ENCODE measurements at regions not wholly inside any gene's neighbourhood (a gene's known extent, or its start where the extent isn't known, plus 50 kb on each side); places are given as distances from the start of the nearest gene placed in this dataset.

DNA sequence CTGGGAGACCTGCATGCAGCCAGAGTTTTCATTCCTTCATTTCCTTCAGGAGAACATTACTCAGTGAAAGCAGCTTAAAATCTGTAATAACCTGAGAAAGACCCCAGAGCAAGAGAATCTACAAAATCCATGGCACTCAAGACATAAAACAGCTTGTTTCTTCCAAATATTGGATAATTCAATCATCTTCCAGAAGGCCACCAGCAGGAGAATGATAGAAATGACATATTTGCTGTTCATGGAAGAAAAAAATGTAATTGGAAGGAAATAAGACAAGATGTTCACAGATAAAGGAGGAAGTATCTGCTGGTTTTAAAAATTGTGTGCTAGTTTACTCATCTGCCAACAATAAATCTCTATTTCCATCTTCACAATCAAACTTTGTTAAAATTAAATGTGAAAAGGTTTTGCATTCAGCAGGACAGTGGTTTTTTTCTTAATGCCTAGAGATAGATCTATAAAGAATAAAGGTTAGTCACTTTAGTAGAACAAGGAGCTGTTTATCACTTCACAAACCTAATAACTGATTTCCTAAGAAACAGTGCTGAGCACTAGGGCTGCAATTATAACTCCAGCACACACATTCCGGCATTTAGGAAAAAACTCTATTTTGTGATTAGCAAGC, 530.8 kb downstream of the NSUN3 start:
- Histone ChIP-seq H3K36me3 (ENCODE audit: low read depth, low read length) (no peaks in the 10 kb centered on the region), H4K20me1 (ENCODE audit: low read length) (no peaks in the 10 kb centered on the region), H3K9ac (ENCODE audit: low read length) (no peak overlapping the region), H3K9me2 (replicated peaks; ENCODE audit: low read length) (no peaks in the 10 kb centered on the region), H3K27ac (ENCODE audit: low read length) (no peak overlapping the region), H3K27me3 (ENCODE audit: low read length) (no peaks in the 10 kb centered on the region), H3F3A (ENCODE audit: low read length, unreplicated experiment) (no peaks in the 10 kb centered on the region), H3K4me3 (ENCODE audit: low read length) (no peak overlapping the region), H2AFZ (ENCODE audit: low read length) (no peak overlapping the region), H3K4me2 (ENCODE audit: low read length) (no peak overlapping the region), H3K4me1 (ENCODE audit: insufficient read depth, low read length) (no peaks in the 10 kb centered on the region), H3K79me2 (ENCODE audit: low read length) (no peaks in the 10 kb centered on the region), H3K9me3 (ENCODE audit: low read length) (no peaks in the 10 kb centered on the region)
- intact Hi-C loops (cut with micrococcal nuclease): no loop called here
- CTCF ChIA-PET: no interaction called here
- TF ChIP-seq, protein P1, sequence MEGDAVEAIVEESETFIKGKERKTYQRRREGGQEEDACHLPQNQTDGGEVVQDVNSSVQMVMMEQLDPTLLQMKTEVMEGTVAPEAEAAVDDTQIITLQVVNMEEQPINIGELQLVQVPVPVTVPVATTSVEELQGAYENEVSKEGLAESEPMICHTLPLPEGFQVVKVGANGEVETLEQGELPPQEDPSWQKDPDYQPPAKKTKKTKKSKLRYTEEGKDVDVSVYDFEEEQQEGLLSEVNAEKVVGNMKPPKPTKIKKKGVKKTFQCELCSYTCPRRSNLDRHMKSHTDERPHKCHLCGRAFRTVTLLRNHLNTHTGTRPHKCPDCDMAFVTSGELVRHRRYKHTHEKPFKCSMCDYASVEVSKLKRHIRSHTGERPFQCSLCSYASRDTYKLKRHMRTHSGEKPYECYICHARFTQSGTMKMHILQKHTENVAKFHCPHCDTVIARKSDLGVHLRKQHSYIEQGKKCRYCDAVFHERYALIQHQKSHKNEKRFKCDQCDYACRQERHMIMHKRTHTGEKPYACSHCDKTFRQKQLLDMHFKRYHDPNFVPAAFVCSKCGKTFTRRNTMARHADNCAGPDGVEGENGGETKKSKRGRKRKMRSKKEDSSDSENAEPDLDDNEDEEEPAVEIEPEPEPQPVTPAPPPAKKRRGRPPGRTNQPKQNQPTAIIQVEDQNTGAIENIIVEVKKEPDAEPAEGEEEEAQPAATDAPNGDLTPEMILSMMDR (conservative IDR thresholded peaks at IDR 0.05; ENCODE audit: low read depth, low read length): no peak
- TF ChIP-seq EZH2 (IDR thresholded peaks at IDR 0.05; ENCODE audit: low read length, unreplicated experiment) (no peak), EZH2phosphoT487 (IDR thresholded peaks at IDR 0.05; ENCODE audit: borderline replicate concordance, low read length) (no peak)
- BruUV-seq (replicated peaks): no TSS peak
- ATAC-seq (no peak), DNase-seq (no peak)
- POLR2A ChIA-PET (ENCODE audit: unreplicated experiment): no interaction called here

DNA sequence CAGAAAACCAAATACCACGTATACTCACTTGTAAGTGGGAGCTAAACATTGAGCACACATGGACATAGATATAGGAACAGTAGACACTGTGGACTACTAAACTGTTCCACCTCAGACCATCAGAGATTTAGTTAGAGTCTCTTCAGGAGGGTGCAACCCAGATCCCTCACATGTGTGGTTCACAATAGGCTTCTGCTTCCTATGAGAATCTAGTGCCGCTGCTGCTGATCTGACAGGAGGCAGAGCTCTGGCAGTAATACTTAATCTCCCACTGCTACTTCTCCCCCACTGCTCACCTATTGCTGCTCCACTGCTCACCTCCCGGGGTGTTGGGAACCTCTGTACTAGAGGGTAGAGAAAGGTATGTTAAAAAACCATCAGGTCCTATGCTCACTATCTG, 533.3 kb downstream of the NSUN3 start:
- no peak overlapping the region for H3K27ac ChIP-seq (ENCODE audit: low read length)
- no TSS peak for BruUV-seq (replicated peaks)
- no peaks in the 10 kb centered on the region for H4K20me1 ChIP-seq (ENCODE audit: low read length)
- H3K36me3 ChIP-seq (ENCODE audit: low read depth, low read length): no peaks in the 10 kb centered on the region
- DNase-seq (no peak), ATAC-seq (no peak)
- H3K4me2 ChIP-seq (ENCODE audit: low read length): no peak overlapping the region
- TF ChIP-seq EZH2 (IDR thresholded peaks at IDR 0.05; ENCODE audit: low read length, unreplicated experiment): no peak
- intact Hi-C loops (cut with micrococcal nuclease): no loop called here
- no peak overlapping the region for H3K4me3 ChIP-seq (ENCODE audit: low read length)
- no peaks in the 10 kb centered on the region for H3K9me3 ChIP-seq (ENCODE audit: low read length)
- H3K27me3 ChIP-seq (ENCODE audit: low read length): no peaks in the 10 kb centered on the region
- no peaks in the 10 kb centered on the region for H3K4me1 ChIP-seq (ENCODE audit: insufficient read depth, low read length)
- CTCF ChIA-PET: no interaction called here
- H3K79me2 ChIP-seq (ENCODE audit: low read length): no peaks in the 10 kb centered on the region
- no peaks in the 10 kb centered on the region for H3K9me2 ChIP-seq (replicated peaks; ENCODE audit: low read length)
- POLR2A ChIA-PET (ENCODE audit: unreplicated experiment): no interaction called here
- H3K9ac ChIP-seq (ENCODE audit: low read length): no peak overlapping the region
- H2AFZ ChIP-seq (ENCODE audit: low read length): no peak overlapping the region
- H3F3A ChIP-seq (ENCODE audit: low read length, unreplicated experiment): no peaks in the 10 kb centered on the region

DNA sequence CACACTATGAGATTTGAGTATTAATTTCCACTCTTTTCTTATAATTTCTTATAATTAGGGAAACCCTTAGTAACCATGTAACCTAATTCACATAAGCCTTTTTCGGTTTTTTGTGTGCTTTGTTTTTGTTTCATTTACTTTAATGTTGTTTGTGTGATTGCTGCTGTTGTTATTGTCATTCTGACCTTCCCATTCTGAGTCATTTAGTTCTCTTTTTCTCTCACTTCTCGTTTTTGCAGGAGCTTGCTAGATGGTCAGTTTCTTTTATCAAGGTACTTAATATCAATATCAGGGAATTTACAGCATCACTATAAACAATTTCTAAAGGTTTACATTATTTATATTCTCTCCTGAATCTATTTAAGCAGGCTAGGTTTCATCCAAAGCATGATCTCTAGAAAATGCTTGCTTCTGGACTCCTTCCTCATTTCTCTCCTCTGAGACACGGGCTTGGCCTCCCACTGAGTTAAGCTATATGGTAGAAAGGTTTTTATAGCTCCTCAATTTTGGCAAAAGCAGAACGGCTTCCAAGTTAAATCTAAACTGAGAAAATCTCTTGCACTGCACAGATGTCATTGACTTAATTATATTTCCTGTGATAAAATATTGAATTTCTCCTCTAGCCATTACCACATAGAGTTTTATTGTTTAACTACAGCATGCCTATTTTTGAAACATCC, 534.2 kb downstream of the NSUN3 start:
- H3K27ac ChIP-seq (ENCODE audit: low read length): no peak overlapping the region
- no peak overlapping the region for H3K4me3 ChIP-seq (ENCODE audit: low read length)
- no peaks in the 10 kb centered on the region for H4K20me1 ChIP-seq (ENCODE audit: low read length)
- TF ChIP-seq EZH2phosphoT487 (IDR thresholded peaks at IDR 0.05; ENCODE audit: borderline replicate concordance, low read length) (no peak), EZH2 (IDR thresholded peaks at IDR 0.05; ENCODE audit: low read length, unreplicated experiment) (no peak)
- TF ChIP-seq, protein P1 (conservative IDR thresholded peaks at IDR 0.05; ENCODE audit: low read depth, low read length): no peak
- intact Hi-C loops (cut with micrococcal nuclease): no loop called here
- H2AFZ ChIP-seq (ENCODE audit: low read length): no peak overlapping the region
- no TSS peak for BruUV-seq (replicated peaks)
- ATAC-seq (no peak; the same call in 1 of the 2 replicates), DNase-seq (no peak)
- CTCF ChIA-PET: no interaction called here
- H3K9me3 ChIP-seq (ENCODE audit: low read length): no peaks in the 10 kb centered on the region
- POLR2A ChIA-PET (ENCODE audit: unreplicated experiment): no interaction called here
- H3K9ac ChIP-seq (ENCODE audit: low read length): no peak overlapping the region
- no peaks in the 10 kb centered on the region for H3K27me3 ChIP-seq (ENCODE audit: low read length)
- H3K4me1 ChIP-seq (ENCODE audit: insufficient read depth, low read length): no peaks in the 10 kb centered on the region
- no peaks in the 10 kb centered on the region for H3K79me2 ChIP-seq (ENCODE audit: low read length)
- no peak overlapping the region for H3K4me2 ChIP-seq (ENCODE audit: low read length)
- H3K36me3 ChIP-seq (ENCODE audit: low read depth, low read length): no peaks in the 10 kb centered on the region
- no peaks in the 10 kb centered on the region for H3K9me2 ChIP-seq (replicated peaks; ENCODE audit: low read length)
- H3F3A ChIP-seq (ENCODE audit: low read length, unreplicated experiment): no peaks in the 10 kb centered on the region

Data from PC-3 (cell line).